IPS-NIHi11 (cell line): ENCODE measurements at regions not wholly inside any gene's neighbourhood (a gene's known extent, or its start where the extent isn't known, plus 50 kb on each side); places are given as distances from the start of the nearest gene placed in this dataset.
A peak's percentile ranks its signal among the peaks of the same experiment; 100 is the strongest.
"Not testable (repeated sequence)": the region's sequence is repeated elsewhere in the genome, so short reads cannot be mapped to it uniquely, and the experiment has no call there.

Experiments
- DNase-seq: peaks from one replicate; pipeline ENCODE4 v3.0.0; 2012; ENCODE audit warnings: mixed read lengths, low spot score

- no peak for DNase-seq
Measured at GRCh38 chr5:166618526-166618925, 1672.9 kb upstream of the WWC1 start.

- DNase-seq: peak; percentile 8
Measured at GRCh38 chr5:166624573-166624972, 1666.9 kb upstream of the WWC1 start.

GRCh38 chr5:166625210-166625865 is 1666.1 kb upstream of the WWC1 start:
- no peak for DNase-seq

- DNase-seq: no peak
Measured at GRCh38 chr5:166637295-166637694, 1654.2 kb upstream of the WWC1 start.

GRCh38 chr5:166639151-166639550 is 1652.3 kb upstream of the WWC1 start:
- no peak for DNase-seq

- DNase-seq: not testable (repeated sequence)
Measured at GRCh38 chr5:166640136-166640535, 1651.3 kb upstream of the WWC1 start.

- DNase-seq: no peak
Measured at GRCh38 chr5:166648736-166649135, 1642.7 kb upstream of the WWC1 start.

GRCh38 chr5:166649676-166650075 is 1641.8 kb upstream of the WWC1 start:
- DNase-seq: no peak

- DNase-seq: no peak
Measured at GRCh38 chr5:166651234-166651633, 1640.2 kb upstream of the WWC1 start.

- DNase-seq: no peak
Measured at GRCh38 chr5:166671811-166672210, 1619.6 kb upstream of the WWC1 start.

GRCh38 chr5:166672431-166672830 is 1619.0 kb upstream of the WWC1 start:
- DNase-seq: no peak

GRCh38 chr5:166677891-166678290 is 1613.6 kb upstream of the WWC1 start:
- DNase-seq: no peak

GRCh38 chr5:166679331-166679730 is 1612.1 kb upstream of the WWC1 start:
- no peak for DNase-seq

GRCh38 chr5:166695326-166695725 is 1596.1 kb upstream of the WWC1 start:
- DNase-seq: no peak

- DNase-seq: no peak
Measured at GRCh38 chr5:166708291-166708690, 1583.2 kb upstream of the WWC1 start.

- no peak for DNase-seq
Measured at GRCh38 chr5:166709691-166710090, 1581.8 kb upstream of the WWC1 start.

- no peak for DNase-seq
Measured at GRCh38 chr5:166710271-166710670, 1581.2 kb upstream of the WWC1 start.

GRCh38 chr5:166712447-166713185 is 1578.8 kb upstream of the WWC1 start:
- DNase-seq: no peak

- DNase-seq: no peak
Measured at GRCh38 chr5:166713295-166713694, 1578.2 kb upstream of the WWC1 start.

- DNase-seq: no peak
Measured at GRCh38 chr5:166716856-166717492, 1574.5 kb upstream of the WWC1 start.

GRCh38 chr5:166719991-166720390 is 1571.5 kb upstream of the WWC1 start:
- no peak for DNase-seq

GRCh38 chr5:166722939-166723338 is 1568.5 kb upstream of the WWC1 start:
- DNase-seq: no peak

- DNase-seq: no peak
Measured at GRCh38 chr5:166724284-166724683, 1567.2 kb upstream of the WWC1 start.
